ENCODE measurements at regions not wholly inside any gene's neighbourhood (a gene's known extent, or its start where the extent isn't known, plus 50 kb on each side); places are given as distances from the start of the nearest gene placed in this dataset.

- TF ChIP-seq, protein P1, sequence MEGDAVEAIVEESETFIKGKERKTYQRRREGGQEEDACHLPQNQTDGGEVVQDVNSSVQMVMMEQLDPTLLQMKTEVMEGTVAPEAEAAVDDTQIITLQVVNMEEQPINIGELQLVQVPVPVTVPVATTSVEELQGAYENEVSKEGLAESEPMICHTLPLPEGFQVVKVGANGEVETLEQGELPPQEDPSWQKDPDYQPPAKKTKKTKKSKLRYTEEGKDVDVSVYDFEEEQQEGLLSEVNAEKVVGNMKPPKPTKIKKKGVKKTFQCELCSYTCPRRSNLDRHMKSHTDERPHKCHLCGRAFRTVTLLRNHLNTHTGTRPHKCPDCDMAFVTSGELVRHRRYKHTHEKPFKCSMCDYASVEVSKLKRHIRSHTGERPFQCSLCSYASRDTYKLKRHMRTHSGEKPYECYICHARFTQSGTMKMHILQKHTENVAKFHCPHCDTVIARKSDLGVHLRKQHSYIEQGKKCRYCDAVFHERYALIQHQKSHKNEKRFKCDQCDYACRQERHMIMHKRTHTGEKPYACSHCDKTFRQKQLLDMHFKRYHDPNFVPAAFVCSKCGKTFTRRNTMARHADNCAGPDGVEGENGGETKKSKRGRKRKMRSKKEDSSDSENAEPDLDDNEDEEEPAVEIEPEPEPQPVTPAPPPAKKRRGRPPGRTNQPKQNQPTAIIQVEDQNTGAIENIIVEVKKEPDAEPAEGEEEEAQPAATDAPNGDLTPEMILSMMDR (IDR thresholded peaks at IDR 0.05; ENCODE audit: borderline replicate concordance, extremely low read depth, low read length, poor library complexity, severe bottlenecking) = no peak
- no peak for TF ChIP-seq EZH2 (IDR thresholded peaks at IDR 0.05; ENCODE audit: borderline replicate concordance, low read depth, low read length, severe bottlenecking)
These were observed 167.7 kb upstream of the MKLN1 start for GRCh38 chr7:131159961-131160361.
